NCI-H2081 treated with DMSO at 0.1 percent for 48 hours (cell line): ENCODE measurements at regions not wholly inside any gene's neighbourhood (a gene's known extent, or its start where the extent isn't known, plus 50 kb on each side); places are given as distances from the start of the nearest gene placed in this dataset.
A peak's percentile ranks its signal among the peaks of the same experiment; 100 is the strongest.

Experiments
- DNase-seq: peaks from one replicate; lab custom pipeline; 2025; lab: John Stamatoyannopoulos, UW

DNA sequence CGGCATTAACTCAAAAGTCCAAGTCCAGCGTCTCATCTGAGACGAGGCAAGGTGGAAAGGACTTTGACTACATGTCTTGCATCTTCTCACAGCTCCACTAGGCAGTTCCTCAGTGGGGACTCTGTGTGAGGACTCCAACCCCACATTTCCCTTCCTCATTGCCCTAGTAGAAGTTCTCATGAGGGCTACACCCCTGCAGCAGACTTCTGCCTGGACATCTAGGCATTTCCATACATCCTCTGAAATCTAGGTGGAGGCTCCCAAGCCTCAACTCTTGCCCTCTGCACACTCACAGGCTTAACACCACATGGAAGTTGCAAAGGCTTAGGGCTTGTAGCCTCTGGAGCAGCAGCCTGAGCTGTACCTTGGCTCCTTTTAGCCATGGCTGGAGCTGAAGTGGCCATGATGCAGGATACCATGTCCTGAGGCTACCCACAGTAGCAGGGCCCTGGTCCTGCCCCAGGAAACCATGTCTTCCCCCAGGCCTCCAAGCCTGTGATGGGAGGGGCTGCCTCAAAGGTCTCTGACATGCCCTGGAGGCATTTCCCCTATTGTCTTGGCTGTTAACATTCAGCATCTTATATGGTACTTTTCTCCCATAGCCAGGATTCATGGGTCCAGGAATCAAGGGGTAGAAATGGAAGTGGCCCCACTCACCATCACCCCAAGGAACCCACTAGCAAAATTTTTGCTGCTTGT lies 194.6 kb upstream of the KCNG1 start:
- DNase-seq: no peak

DNA sequence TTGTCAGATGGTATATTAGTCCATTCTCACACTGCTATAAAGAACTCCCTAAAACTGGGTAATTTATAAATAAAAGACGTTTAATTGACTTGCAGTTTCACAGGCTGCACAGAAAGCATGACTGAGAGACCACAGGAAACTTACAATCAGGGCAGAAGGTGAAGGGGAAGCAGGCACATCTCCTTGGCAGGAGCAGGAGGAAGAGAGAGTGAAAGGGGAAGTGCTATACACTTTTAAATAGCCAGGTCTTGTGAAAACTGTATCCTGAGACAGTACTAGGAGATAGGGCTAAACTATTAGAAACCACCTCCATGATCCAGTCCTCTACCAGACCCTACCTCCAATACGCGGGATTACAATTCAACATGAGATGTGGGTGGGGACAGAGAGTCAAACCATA lies 193.9 kb upstream of the KCNG1 start:
- DNase-seq: no peak

DNA sequence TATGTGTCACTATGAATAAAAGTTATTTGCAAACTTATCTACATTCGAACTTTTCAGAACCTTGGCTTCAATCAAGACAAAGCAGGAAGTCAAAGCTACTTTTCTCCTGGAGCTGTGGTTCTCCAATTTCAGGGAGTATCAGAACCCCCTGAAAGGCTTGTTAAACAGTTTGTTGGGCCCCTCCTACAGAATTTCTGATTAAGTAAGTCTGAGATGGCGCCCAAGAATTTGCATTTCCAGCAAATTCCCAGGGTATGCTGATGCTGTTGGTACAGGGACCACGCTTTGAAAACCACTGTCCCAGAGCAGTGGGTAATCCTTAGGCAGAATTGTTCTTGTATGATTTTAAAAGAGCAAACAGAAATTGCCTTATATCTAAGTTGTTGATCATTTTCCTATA lies 189.9 kb upstream of the KCNG1 start:
- no peak for DNase-seq

DNA sequence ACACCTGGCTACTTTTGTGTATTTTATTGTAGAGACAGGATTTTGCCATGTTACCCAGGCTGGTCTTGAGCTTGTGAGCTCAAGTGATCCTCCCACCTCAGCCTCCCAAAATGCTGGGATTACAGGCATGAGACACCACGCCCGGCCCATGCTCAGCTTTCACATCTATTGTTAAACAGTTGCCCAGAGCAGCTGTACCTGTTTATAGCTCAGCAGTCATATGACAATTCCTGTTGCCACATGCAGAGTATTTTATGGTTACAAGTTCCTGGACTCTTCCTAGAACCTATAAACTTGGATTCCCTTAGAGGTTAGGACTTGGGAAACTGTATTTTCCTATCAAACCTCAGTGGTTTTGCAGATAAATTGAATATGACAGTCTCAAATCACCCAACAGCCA lies 188.3 kb upstream of the KCNG1 start:
- no peak for DNase-seq

DNA sequence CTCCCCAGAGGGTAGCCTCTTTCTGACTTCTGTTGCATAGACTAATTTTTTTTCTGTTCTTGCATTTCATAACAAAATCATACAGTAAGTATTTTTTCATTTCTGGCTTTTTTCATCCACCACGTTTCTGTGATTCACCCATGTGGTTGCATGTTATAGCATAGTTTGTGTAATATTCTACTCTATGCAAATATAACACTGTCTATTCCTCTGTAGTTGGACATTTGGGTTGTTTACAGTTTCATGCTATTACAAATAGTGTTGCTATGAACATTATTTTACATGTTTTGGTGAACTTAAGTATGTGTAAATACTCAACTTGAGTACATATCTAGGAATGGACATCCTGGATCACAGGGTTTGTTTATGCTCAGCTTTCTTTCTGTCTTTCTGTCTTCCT lies 187.2 kb upstream of the KCNG1 start:
- no peak for DNase-seq

DNA sequence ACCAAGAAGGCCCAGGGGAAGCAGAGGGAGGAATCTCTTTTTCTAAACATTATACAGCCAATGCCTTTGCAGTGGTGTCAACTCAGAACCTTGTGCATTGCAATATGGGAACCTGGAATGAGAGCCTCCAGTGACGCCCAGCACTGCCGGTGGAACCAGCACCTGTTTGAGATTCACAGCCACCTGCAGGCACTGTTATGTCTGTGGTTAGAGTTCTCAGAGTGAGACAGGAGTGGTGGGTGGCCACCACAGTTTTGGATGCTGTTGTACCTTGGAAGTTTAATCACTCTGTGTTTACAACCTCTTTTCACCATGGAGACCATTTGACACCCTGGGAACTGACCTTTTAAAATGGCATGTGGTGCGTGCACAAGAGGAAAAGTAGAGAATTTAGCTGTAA lies 185.3 kb upstream of the KCNG1 start:
- DNase-seq: no peak

DNA sequence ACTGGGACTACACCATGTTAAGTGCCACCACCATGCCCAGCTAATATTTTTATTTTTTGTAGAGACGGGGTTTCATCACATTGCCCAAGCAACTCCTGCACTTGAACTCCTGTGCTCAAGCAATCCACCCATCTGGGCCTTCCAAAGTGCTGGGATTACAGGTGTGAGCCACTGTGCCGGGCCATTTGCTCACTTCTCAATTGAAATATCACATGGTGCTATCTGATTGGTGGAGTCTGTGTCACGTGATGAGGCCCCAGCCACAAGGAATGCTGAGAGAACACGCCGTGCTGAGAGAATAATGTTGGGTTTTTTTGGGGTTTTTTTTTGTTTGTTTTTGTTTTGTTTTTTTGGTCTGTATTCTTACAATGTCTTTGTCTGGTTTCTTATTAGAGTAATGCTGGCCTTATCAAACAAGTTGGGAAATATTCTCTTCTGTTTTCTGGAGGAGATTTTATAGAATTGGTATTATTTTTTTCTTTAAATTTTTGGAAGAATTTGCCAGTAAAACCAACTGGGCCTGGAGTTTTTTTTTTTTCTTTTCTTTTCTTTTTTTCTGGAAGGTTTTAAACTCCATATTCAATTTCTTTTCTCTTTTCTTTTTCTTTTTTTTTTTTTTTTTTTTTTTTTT lies 183.2 kb upstream of the KCNG1 start:
- no peak for DNase-seq

DNA sequence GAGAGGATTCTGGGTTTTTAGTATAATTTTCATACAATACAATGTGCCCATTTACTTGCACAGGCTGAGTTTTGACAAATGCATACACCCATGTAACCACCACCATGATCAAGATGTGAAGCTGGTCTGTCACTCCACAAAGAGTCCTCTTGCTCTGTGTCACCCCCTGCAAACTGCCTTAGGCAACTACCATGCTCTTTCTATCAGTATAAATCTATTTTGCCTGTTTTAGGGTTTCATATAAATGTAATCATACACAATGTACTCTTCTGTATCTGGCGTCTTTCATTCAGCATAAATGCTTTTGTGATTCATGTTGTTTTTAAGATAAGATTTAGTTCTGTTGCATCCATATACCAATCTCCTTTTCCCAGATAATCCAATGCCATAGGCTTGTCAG lies 181.9 kb upstream of the KCNG1 start:
- DNase-seq: no peak

DNA sequence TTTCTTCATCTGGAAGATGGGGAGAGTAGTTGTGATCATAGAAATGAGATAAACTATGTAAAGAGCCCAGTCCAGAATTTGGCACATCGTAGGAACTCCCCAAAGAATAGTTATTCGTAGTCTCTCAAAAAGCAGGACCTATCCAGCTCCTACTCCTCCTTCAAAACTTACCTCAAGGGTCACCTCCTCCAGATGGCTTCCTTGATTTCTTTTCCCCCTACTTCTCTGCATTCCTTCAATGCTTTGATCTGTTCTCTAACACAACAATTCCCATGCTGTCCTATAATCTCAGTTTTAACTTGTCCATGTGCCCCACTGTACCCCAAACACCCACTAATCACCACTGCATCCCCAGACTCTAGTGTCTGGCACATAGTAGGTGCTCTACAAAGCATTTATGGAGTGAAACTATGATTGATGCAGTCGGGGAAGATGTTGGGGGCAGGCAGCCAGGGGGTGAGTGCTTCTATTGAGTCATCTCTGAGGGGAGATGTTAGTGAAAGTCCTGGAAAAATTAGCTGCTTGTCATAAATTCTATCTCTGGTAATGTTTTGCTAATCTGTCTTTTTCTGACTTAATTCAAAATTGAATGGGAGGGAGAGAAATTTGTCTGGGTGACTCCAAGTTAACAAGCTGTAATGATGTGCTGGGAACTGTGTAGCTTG lies 181.3 kb upstream of the KCNG1 start:
- no peak for DNase-seq

DNA sequence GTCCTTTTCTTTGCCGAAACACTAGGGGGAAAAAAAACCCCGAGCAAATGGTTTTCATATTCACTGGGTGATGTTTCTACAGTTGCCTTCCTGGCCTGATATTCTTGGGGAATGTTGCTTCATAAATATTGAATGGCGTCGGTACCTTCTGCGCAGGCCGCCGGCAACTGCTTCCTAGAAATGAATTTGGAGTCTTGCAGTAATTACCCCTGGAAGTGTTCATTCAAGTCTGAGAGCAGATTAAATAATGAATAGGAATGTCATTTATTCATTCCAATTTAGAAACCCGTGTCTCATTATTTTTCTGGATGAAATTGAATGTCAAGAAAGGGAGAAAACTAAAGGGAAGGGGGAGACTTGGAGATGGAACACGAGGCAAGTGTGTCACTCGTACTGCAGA lies 179.4 kb upstream of the KCNG1 start:
- no peak for DNase-seq

DNA sequence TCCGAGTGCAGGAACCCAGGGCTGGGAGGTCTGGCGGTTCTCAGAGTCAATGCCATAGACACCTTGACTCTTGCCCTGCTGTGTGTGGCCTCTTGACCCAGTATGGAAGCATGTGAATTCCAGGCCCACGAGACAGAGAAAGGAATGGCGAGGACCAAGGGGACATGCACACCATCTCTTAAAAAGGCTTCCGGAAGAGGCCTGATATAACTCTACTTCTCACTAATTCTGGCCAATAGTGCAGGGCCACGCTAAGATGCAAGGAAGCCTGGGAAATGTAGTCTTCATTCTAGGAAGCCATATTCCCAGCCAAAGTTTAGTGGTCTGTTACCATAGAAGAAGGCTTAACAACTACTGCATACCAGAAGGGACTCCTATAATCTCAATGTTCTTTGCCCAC lies 177.0 kb upstream of the KCNG1 start:
- DNase-seq: no peak

DNA sequence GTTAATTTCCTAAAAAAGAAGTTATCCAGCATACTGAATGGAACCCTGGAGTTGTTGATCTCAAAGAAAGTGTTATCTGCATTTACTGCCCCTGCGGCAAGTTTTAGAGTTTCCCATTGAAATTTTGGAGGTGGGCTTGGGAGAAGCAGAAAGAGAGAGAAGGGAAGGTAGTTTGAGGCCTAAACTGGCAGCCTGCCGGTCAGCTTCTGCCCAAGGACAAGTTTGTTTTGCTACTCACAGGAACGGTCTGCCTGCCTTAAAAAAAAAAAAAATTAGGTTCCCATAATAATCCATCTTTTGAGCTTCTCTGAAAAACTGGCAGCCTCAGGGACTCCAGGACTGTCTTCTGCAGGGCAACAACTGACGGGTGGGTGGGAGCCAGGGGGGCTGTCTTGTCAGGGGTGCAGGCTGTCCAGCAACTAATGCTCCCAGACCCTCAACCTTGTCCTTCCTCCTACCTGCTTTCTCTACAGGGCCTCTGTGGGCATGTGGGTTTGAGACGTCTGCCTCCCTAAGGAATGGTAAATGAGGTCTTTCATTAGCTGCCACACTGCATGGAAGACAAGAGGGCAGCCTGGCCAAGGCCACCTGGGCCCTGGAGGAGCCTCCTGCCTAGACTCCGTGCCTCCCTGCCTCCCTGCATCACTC lies 176.1 kb upstream of the KCNG1 start:
- DNase-seq: no peak

DNA sequence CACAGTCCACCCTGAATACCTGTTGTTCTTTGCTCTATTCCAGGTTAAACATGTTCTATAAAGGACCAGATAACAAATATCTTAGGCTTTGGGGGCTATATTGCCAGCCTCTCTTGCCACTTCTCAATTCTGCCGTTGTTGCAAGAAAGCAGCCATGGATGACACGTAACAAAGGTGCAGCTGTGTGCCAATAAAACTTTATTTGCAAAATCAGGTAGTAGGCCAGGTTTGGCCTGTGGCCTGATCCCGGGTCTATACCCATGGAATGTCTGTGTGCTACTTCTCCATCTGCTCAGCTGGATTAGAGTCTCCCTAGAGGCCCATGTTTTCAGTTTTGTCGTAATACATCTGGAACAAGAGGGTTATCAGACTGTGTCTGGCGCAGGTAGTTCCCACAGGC lies 175.3 kb upstream of the KCNG1 start:
- no peak for DNase-seq

DNA sequence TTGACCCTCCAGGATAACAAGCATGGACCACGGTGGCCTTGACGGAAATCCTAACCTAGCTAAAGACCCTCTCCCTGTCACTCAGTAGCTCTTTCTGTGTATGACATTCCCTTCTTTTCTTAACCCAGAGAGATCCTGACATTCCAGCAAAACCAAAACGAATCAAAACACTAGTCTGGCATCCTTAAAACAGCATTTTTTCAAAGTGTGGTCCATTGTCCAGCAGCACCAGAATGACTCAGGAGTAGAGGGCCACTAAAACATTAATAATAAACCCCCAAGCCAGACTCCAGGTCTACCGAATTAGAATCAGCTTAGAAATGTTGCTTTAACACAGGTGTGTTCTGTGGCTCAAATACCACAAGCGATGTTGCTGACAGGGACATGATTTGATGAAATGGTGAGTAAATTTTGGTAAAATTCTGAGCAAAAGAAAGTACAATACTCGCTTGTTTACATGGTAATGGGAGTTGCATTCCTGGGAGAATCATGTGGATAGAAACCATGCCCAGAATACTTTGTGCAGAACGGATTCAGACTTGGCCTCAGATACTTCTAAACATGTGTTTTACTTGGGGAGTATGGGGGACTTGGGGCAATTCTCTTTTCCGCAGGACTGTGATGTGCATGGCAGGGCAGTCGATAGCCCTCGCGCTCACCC lies 174.2 kb upstream of the KCNG1 start:
- no peak for DNase-seq

DNA sequence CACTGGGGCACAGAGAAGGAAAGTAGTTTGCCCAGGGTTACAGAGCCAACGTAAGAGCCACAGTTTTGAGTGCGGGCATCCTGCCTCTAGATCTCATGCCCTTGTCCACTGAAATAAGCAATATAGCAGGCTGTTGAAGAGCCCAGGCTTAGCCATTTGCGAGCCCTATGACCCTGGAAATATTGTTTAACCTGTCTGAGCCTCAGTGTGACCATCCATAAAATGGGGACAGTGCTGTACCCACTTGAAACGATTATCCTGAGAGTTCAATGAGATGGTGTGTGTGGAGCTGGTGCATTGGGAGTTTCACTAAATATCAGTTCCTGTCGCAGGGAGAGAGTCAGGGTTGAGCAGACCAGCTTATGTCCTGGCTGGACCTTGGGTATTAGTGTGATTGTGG lies 173.1 kb upstream of the KCNG1 start:
- DNase-seq: no peak

DNA sequence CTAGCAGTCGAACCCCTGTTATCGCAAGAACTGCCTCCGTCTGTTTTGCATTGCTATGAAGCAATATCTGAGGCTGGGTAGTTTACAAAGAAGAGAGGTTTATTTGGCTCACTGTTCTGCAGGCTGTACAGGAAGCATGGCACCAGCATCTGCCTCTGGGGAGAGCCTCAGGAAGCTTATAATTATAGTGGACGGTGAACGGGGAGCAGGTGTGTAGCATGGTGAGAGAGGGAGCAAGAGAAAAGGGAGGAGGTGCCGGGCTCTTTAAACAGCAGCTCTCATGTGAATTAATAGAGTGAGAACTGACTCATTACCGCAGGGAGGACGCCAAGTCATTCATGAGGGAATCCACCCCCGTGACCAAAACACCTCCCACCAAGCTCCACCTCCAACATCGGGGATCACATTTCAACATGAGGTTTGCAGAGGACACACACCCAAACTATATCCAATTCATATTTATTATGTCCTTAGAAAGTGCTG lies 172.6 kb upstream of the KCNG1 start:
- DNase-seq: no peak

DNA sequence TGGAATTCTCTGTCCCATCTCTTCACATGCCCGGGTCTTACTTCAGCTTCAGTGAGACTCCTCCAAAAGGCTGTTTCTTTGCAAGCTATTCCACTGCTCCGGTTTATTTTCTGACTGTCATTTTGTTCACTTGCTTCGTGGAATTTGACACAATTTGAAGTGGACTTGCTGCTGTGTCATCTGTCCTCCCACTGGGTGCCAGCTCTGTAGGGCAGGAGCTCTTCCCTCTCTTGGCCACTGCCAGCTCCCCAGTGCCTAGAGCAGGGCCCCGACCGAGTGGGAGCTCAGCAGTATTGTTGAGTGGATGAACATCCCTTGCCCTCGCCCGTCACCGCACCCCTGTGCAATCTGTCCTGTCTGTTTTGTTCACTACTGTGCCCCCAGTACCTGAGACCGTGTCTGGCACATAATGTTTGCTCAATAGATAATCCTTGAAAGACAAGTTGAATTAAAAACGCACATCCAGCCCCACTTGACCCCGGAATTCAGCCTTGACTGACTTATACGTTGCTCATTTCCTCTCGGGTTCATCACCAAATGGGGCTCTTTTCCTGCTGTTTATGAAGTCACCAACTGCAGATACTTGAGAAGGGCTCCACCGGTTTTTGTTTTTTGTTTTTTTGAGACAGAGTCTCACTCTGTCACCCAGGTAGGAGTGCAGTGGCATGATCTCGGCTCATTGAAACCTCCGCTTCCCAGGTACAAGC lies 170.3 kb upstream of the KCNG1 start:
- no peak for DNase-seq

DNA sequence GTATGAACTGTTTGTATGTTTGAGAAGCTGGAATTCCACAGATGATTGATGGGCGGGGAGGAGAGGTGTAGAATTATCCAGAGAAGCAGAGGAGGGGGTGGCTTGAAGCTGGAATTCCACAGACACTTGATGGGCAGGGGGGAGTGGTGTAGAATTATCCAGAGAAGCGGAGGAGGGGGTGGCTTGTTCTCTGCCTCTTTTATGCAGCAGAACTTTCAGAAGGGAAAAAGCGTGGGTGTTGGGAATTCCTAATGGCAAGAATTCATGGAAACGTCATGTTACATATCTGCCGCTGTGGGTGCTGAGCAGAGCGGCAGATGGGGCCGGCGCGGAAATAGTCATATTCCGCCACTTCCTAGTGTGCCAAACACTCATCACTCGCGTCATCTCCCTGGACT lies 167.9 kb upstream of the KCNG1 start:
- DNase-seq: no peak

DNA sequence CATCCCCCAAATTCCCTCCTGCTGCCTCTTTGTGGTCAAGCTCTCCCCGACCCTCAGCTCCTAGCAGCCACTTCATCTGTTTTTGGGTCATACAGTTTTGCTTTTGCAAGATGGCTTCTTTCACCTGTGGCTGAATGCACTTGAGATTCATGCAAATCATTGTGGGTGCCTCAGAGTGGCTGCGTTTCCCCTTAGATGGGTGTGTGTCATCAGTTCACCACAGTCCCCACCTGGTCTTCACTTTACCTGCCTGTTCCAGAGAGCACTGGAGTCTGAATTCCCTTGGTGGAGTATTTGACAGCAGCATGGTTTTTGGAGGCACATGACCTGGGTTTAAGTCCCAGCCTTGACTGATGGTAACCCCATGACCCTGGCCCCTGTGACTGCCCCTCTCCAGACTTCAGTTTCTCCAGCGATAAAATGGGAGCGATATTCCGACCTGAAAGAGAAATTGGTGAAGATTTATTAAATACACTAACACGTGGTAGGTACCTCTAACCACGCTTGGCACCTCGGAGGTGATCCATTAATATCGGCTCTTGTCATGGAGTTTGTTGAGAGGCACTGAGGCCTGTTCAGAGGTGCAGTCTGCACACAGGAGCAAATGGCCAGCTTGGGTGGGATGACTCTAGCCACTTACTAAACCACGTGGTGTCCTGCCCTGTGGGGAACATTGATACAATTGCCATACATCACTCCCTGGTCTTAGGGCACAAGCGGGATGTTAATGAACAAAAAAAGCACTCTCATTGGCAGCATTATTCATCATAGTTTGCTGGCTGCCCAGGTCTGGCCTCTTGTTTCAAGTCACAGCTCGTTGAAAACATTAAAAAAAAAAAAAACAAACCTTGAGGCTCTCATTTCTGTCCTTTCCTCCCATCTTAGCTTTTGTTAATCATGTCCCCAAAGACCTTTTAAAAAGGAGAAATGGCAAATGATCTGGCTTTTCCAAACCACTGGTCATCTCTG lies 167.2 kb upstream of the KCNG1 start:
- DNase-seq: no peak

DNA sequence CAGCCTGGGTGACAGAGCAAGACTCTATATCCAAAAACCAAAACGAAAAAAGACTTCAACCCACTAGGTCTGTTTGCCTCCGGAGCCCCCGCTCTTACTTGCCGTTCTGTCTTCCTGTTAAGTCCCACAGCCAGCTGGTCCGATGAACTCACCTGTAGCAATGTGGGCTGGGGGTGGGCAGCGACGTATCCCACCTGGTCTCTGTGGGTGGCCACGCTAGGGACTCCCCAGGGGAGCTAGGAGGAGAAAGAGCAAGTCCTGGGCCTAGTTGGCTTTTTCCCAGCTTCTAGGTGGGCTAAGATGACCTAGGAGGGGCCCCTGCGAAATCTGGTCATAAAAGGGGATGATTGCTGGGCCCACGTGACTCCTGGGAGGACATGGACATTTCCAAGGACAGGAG lies 166.0 kb upstream of the KCNG1 start:
- no peak for DNase-seq

DNA sequence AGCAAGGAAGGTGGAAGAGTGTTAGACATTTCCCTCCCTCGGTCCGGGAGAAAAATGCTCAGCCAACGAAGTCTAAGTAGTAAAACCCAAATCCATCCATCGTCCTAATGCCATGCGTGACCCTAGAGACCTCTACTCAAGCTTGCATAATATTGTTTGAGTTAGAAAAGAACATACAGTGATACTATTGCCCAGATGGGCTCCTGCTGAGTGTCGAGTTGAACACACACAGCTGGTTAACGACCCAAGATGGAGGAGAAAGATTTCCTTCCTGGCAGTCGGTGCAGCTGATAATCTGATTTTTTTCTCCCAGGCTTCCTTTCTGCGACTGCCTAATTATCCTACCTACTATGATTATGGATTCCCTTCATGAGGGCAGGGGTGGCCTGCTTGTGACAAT lies 164.4 kb upstream of the KCNG1 start:
- peak; percentile 5 for DNase-seq
